HEK293 (cell line): ENCODE measurements at regions not wholly inside any gene's neighbourhood (a gene's known extent, or its start where the extent isn't known, plus 50 kb on each side); places are given as distances from the start of the nearest gene placed in this dataset.

ENCODE experiments used
- CTCF ChIA-PET: fragments of 350-600 bp; formaldehyde crosslinking; extraction: SDS; loops from one replicate; lab custom pipeline; 2021; ENCODE audit warnings: antibody characterized with exemption; lab: Yijun Ruan, JAX
- POLR2A ChIA-PET: fragments of 300-600 bp; formaldehyde crosslinking; extraction: SDS; loops from one replicate; lab custom pipeline; 2020; ENCODE audit warnings: antibody characterized with exemption, inconsistent platforms; lab: Yijun Ruan, JAX
- H3K27ac ChIP-seq: fragments of 200-500 bp; sonication (Bioruptor generic); 2 replicates; pipeline ENCODE4 v1.5.1; 2014; ENCODE audit warnings: low read depth, low read length, control low read depth, inconsistent platforms; ENCODE audit errors: extremely low read depth
- H3K36me3 ChIP-seq, 2 experiments: fragments of 200-500 bp in 1 of 2; sonication (Bioruptor generic) in 1 of 2; 1 replicate in 1 of 2; 2 replicates in 1 of 2; pipeline ENCODE4 v1.5.1; 2014 to 2017; ENCODE audit warnings: inconsistent platforms in 2 of 2, low read length in 2 of 2; ENCODE audit not compliant: control insufficient read depth in 2 of 2, insufficient read depth in 1 of 2
- H3K4me1 ChIP-seq: fragments of 200-500 bp; sonication (Bioruptor generic); 2 replicates; pipeline ENCODE4 v1.5.1; 2014; ENCODE audit warnings: mild to moderate bottlenecking, low read length, inconsistent platforms; ENCODE audit not compliant: control insufficient read depth, insufficient read depth
- H3K4me3 ChIP-seq: 2 replicates; pipeline ENCODE4 v1.5.1; 2011; ENCODE audit warnings: low read depth, mild to moderate bottlenecking, control low read depth, low read length, moderate library complexity
- H3K9me3 ChIP-seq: fragments of 200-500 bp; sonication (Bioruptor generic); 2 replicates; pipeline ENCODE4 v1.5.1; 2014; ENCODE audit warnings: low read depth, low read length, inconsistent platforms; ENCODE audit not compliant: control insufficient read depth, insufficient read depth
- HOXC10 ChIP-seq: sonication (generic); formaldehyde crosslinking; IDR thresholded peaks from 2 replicates; pipeline ENCODE4 v1.8.1; 2023; ENCODE audit warnings: mild to moderate bottlenecking, missing genetic modification reagents
- KLF10 ChIP-seq: fragments of 450-650 bp; IDR thresholded peaks from 2 replicates; pipeline ENCODE4 v1.5.1; 2018; ENCODE audit warnings: missing biosample characterization, mild to moderate bottlenecking, missing genetic modification characterization
- MYNN ChIP-seq: fragments of 450-650 bp; formaldehyde crosslinking; IDR thresholded peaks from 2 replicates; pipeline ENCODE4 v1.5.1; 2016; ENCODE audit warnings: missing biosample characterization, missing genetic modification characterization, borderline replicate concordance
- SCRT2 ChIP-seq: fragments of 450-650 bp; formaldehyde crosslinking; IDR thresholded peaks from 2 replicates; pipeline ENCODE4 v1.5.1; 2016; ENCODE audit warnings: missing biosample characterization, missing genetic modification characterization
- YY2 ChIP-seq: fragments of 450-650 bp; formaldehyde crosslinking; IDR thresholded peaks from 2 replicates; pipeline ENCODE4 v1.5.1; 2016; ENCODE audit warnings: missing biosample characterization, missing genetic modification characterization
- ZFHX2 ChIP-seq: fragments of 450-650 bp; formaldehyde crosslinking; conservative IDR thresholded peaks from 2 replicates; pipeline ENCODE4 v1.5.1; 2016; ENCODE audit warnings: missing biosample characterization, missing genetic modification characterization
- ZFP41 ChIP-seq: fragments of 450-650 bp; formaldehyde crosslinking; IDR thresholded peaks from 2 replicates; pipeline ENCODE4 v1.5.1; 2016; ENCODE audit warnings: missing biosample characterization, missing genetic modification characterization, borderline replicate concordance
- ZNF184 ChIP-seq: fragments of 450-650 bp; IDR thresholded peaks from 2 replicates; pipeline ENCODE4 v1.5.1; 2018; ENCODE audit warnings: missing biosample characterization, mild to moderate bottlenecking, missing genetic modification characterization
- ZNF23 ChIP-seq: fragments of 450-650 bp; formaldehyde crosslinking; IDR thresholded peaks from 2 replicates; pipeline ENCODE4 v1.5.1; 2016; ENCODE audit warnings: missing biosample characterization, missing genetic modification characterization, borderline replicate concordance
- ZNF266 ChIP-seq: fragments of 450-650 bp; formaldehyde crosslinking; IDR thresholded peaks from 2 replicates; pipeline ENCODE4 v1.5.1; 2016; ENCODE audit warnings: missing biosample characterization, missing genetic modification characterization, low read depth
- ZNF354C ChIP-seq: fragments of 450-650 bp; formaldehyde crosslinking; IDR thresholded peaks from 2 replicates; pipeline ENCODE4 v1.5.1; 2016; ENCODE audit warnings: missing biosample characterization, missing genetic modification characterization, low read depth, borderline replicate concordance
- ZNF404 ChIP-seq: fragments of 450-650 bp; formaldehyde crosslinking; IDR thresholded peaks from 2 replicates; pipeline ENCODE4 v1.5.1; 2017; ENCODE audit warnings: missing biosample characterization, missing genetic modification characterization
- ZNF626 ChIP-seq: fragments of 450-650 bp; sonication (Bioruptor Pico); formaldehyde crosslinking; IDR thresholded peaks from 2 replicates; pipeline ENCODE4 v1.5.1; 2018; ENCODE audit warnings: missing biosample characterization, missing genetic modification characterization, inconsistent platforms
- ZNF747 ChIP-seq: fragments of 450-650 bp; formaldehyde crosslinking; IDR thresholded peaks from 2 replicates; pipeline ENCODE4 v1.5.1; 2016; ENCODE audit warnings: missing biosample characterization, missing genetic modification characterization
- ZNF843 ChIP-seq: fragments of 450-650 bp; formaldehyde crosslinking; IDR thresholded peaks from 2 replicates; pipeline ENCODE4 v1.5.1; 2016; ENCODE audit warnings: missing biosample characterization, missing genetic modification characterization
- TF ChIP-seq, protein P1 (sequence below): fragments of 450-650 bp; formaldehyde crosslinking; IDR thresholded peaks from 2 replicates; pipeline ENCODE4 v1.5.1; 2017; ENCODE audit warnings: missing biosample characterization, missing genetic modification characterization
- TF ChIP-seq, protein P2 (sequence below): fragments of 450-650 bp; formaldehyde crosslinking; IDR thresholded peaks from 2 replicates; pipeline ENCODE4 v1.5.1; 2016; ENCODE audit warnings: missing biosample characterization, missing genetic modification characterization
- TF ChIP-seq, protein P3 (sequence below): fragments of 450-650 bp; formaldehyde crosslinking; conservative IDR thresholded peaks from 2 replicates; pipeline ENCODE4 v1.5.1; 2016; ENCODE audit warnings: low read depth, missing biosample characterization, missing genetic modification characterization
- TF ChIP-seq, protein P4 (sequence below): fragments of 450-650 bp; formaldehyde crosslinking; IDR thresholded peaks from 2 replicates; pipeline ENCODE4 v1.5.1; 2016; ENCODE audit warnings: missing biosample characterization, missing genetic modification characterization
- TF ChIP-seq, protein P5 (sequence below): fragments of 450-650 bp; formaldehyde crosslinking; IDR thresholded peaks from 2 replicates; pipeline ENCODE4 v1.5.1; 2017; ENCODE audit warnings: missing biosample characterization, missing genetic modification characterization
- TF ChIP-seq, protein P6 (sequence below): fragments of 450-650 bp; formaldehyde crosslinking; IDR thresholded peaks from 2 replicates; pipeline ENCODE4 v1.5.1; 2016; ENCODE audit warnings: missing biosample characterization, missing genetic modification characterization

DNA sequence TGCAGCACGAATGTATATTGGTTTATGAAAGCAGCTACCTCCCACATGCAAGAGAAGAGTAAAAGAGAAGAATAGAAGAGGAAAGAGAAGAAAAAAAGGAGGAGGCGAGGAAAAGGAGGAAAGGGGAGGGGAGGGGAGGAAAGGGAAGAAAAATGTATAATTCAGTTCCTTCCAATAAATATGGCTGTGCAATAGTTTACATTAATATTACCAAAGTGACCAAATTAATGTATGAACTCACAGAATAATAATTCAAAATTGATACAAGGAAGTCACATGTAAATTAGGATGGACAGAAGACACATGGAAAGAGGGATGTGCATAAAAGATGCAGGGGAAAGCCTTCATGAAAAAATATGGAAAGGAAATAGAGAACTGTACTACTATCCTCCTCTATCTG lies 172.5 kb downstream of the SLC38A4 start:
- ChIA-PET POLR2A (no interaction called here), CTCF (no interaction called here)
- TF ChIP-seq ZFHX2 (no peak), MYNN (tag by site-specific recombination) (no peak), ZNF184 (no peak), ZNF266 (tag by site-specific recombination) (no peak), ZNF843 (tag by site-specific recombination) (no peak), ZNF626 (tag by site-specific recombination) (no peak), SCRT2 (no peak), ZNF747 (tag by site-specific recombination) (no peak), ZNF404 (tag by site-specific recombination) (no peak), ZNF354C (tag by site-specific recombination) (no peak), YY2 (tag by site-specific recombination) (no peak), HOXC10 (CRISPR knock-in tag) (no peak)
- TF ChIP-seq, protein P1, sequence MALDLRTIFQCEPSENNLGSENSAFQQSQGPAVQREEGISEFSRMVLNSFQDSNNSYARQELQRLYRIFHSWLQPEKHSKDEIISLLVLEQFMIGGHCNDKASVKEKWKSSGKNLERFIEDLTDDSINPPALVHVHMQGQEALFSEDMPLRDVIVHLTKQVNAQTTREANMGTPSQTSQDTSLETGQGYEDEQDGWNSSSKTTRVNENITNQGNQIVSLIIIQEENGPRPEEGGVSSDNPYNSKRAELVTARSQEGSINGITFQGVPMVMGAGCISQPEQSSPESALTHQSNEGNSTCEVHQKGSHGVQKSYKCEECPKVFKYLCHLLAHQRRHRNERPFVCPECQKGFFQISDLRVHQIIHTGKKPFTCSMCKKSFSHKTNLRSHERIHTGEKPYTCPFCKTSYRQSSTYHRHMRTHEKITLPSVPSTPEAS (tag by site-specific recombination) = no peak
- TF ChIP-seq, protein P2, sequence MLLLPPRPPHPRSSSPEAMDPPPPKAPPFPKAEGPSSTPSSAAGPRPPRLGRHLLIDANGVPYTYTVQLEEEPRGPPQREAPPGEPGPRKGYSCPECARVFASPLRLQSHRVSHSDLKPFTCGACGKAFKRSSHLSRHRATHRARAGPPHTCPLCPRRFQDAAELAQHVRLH (tag by site-specific recombination) = no peak
- TF ChIP-seq, protein P3, sequence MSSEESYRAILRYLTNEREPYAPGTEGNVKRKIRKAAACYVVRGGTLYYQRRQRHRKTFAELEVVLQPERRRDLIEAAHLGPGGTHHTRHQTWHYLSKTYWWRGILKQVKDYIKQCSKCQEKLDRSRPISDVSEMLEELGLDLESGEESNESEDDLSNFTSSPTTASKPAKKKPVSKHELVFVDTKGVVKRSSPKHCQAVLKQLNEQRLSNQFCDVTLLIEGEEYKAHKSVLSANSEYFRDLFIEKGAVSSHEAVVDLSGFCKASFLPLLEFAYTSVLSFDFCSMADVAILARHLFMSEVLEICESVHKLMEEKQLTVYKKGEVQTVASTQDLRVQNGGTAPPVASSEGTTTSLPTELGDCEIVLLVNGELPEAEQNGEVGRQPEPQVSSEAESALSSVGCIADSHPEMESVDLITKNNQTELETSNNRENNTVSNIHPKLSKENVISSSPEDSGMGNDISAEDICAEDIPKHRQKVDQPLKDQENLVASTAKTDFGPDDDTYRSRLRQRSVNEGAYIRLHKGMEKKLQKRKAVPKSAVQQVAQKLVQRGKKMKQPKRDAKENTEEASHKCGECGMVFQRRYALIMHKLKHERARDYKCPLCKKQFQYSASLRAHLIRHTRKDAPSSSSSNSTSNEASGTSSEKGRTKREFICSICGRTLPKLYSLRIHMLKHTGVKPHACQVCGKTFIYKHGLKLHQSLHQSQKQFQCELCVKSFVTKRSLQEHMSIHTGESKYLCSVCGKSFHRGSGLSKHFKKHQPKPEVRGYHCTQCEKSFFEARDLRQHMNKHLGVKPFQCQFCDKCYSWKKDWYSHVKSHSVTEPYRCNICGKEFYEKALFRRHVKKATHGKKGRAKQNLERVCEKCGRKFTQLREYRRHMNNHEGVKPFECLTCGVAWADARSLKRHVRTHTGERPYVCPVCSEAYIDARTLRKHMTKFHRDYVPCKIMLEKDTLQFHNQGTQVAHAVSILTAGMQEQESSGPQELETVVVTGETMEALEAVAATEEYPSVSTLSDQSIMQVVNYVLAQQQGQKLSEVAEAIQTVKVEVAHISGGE (tag by site-specific recombination) = no peak
- Histone ChIP-seq H3K9me3 (no peaks in the 10 kb centered on the region), H3K27ac (no peak overlapping the region), H3K4me3 (no peak overlapping the region), H3K4me1 (peaks cover 3% of the 10 kb centered on the region; the same call in 1 of the 2 replicates), H3K36me3 (no peaks in the 10 kb centered on the region)

DNA sequence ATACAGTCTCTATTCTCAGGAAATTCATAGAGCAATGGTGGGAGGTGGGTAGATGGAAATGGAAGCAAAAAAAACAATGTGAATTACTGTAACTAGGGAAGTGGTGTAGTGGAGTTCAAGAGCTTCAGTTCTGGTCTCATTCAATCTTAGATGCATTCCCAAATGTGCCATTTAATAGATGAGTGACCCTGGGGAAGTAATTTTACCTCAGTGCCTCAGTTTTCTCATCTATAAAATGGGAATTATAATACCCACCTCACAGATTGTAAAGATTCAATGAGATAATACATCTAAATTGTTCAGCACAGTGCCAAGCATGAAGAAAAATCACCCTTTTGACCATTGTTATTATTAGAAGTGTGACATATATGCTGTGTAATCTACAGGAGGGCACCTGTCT lies 173.1 kb downstream of the SLC38A4 start:
- H3K4me3 ChIP-seq = no peak overlapping the region
- H3K4me1 ChIP-seq = peaks cover 3% of the 10 kb centered on the region; the same call in 1 of the 2 replicates
- H3K9me3 ChIP-seq = no peaks in the 10 kb centered on the region
- no peaks in the 10 kb centered on the region for H3K36me3 ChIP-seq
- ChIA-PET POLR2A (no interaction called here), CTCF (interaction anchor here (0.6 kb wide), 1 partner anchor 183 kb away, joined by 3 read pairs; no protein-coding TSS in a partner anchor)
- H3K27ac ChIP-seq = no peak overlapping the region
- TF ChIP-seq, protein P4, sequence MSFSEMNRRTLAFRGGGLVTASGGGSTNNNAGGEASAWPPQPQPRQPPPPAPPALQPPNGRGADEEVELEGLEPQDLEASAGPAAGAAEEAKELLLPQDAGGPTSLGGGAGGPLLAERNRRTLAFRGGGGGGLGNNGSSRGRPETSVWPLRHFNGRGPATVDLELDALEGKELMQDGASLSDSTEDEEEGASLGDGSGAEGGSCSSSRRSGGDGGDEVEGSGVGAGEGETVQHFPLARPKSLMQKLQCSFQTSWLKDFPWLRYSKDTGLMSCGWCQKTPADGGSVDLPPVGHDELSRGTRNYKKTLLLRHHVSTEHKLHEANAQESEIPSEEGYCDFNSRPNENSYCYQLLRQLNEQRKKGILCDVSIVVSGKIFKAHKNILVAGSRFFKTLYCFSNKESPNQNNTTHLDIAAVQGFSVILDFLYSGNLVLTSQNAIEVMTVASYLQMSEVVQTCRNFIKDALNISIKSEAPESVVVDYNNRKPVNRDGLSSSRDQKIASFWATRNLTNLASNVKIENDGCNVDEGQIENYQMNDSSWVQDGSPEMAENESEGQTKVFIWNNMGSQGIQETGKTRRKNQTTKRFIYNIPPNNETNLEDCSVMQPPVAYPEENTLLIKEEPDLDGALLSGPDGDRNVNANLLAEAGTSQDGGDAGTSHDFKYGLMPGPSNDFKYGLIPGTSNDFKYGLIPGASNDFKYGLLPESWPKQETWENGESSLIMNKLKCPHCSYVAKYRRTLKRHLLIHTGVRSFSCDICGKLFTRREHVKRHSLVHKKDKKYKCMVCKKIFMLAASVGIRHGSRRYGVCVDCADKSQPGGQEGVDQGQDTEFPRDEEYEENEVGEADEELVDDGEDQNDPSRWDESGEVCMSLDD (tag by site-specific recombination) = no peak
- TF ChIP-seq, protein P5, sequence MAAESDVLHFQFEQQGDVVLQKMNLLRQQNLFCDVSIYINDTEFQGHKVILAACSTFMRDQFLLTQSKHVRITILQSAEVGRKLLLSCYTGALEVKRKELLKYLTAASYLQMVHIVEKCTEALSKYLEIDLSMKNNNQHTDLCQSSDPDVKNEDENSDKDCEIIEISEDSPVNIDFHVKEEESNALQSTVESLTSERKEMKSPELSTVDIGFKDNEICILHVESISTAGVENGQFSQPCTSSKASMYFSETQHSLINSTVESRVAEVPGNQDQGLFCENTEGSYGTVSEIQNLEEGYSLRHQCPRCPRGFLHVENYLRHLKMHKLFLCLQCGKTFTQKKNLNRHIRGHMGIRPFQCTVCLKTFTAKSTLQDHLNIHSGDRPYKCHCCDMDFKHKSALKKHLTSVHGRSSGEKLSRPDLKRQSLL (tag by site-specific recombination) = no peak
- TF ChIP-seq, protein P6, sequence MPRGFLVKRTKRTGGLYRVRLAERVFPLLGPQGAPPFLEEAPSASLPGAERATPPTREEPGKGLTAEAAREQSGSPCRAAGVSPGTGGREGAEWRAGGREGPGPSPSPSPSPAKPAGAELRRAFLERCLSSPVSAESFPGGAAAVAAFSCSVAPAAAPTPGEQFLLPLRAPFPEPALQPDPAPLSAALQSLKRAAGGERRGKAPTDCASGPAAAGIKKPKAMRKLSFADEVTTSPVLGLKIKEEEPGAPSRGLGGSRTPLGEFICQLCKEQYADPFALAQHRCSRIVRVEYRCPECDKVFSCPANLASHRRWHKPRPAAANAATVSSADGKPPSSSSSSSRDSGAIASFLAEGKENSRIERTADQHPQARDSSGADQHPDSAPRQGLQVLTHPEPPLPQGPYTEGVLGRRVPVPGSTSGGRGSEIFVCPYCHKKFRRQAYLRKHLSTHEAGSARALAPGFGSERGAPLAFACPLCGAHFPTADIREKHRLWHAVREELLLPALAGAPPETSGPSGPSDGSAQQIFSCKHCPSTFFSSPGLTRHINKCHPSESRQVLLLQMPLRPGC (tag by site-specific recombination) = no peak
- TF ChIP-seq ZFP41 (tag by site-specific recombination) (no peak), KLF10 (tag by site-specific recombination) (no peak), ZNF23 (tag by site-specific recombination) (no peak)
